Natural killer cell (primary cell): ENCODE measurements at regions not wholly inside any gene's neighbourhood (a gene's known extent, or its start where the extent isn't known, plus 50 kb on each side); places are given as distances from the start of the nearest gene placed in this dataset.
"Not testable (repeated sequence)": the region's sequence is repeated elsewhere in the genome, so short reads cannot be mapped to it uniquely, and the experiment has no call there.

Experiments
- ATAC-seq, 3 donors: fragments of 150-1000 bp in 2 of 3; fragments of 200-7000 bp in 1 of 3; cut with Tn5 transposase; 1 replicate in 1 of 3; 2 replicates in 2 of 3; pipeline ENCODE4 v1.10.0; 2021; ENCODE audit warnings: mild to moderate bottlenecking in 2 of 3, moderate library complexity in 2 of 3
- DNase-seq, 2 donors: peaks; one replicate each; pipeline versions ENCODE4 v3.0.0 to v3.0.0-alpha.2; 2013 to 2021; ENCODE audit warnings: mixed read lengths in 1 of 2
- H3K27ac ChIP-seq: one replicate; pipeline ENCODE4 v1.5.1; 2013; ENCODE audit warnings: mild to moderate bottlenecking, low read length
- H3K27me3 ChIP-seq: one replicate; pipeline ENCODE4 v1.6.1; 2013; ENCODE audit warnings: low read length; ENCODE audit not compliant: control insufficient read depth, insufficient read depth
- H3K36me3 ChIP-seq: one replicate; pipeline ENCODE4 v1.6.1; 2013; ENCODE audit warnings: low read length; ENCODE audit not compliant: control insufficient read depth, insufficient read depth
- H3K4me1 ChIP-seq: one replicate; pipeline ENCODE4 v1.6.1; 2013; ENCODE audit warnings: low read length; ENCODE audit not compliant: control insufficient read depth, insufficient read depth
- H3K4me3 ChIP-seq: one replicate; pipeline ENCODE4 v1.5.1; 2013; ENCODE audit warnings: low read length
- H3K9me3 ChIP-seq: one replicate; pipeline ENCODE4 v1.6.1; 2013; ENCODE audit warnings: low read length; ENCODE audit not compliant: control insufficient read depth, insufficient read depth
- H3K27ac Mint-ChIP-seq, 2 donors: one replicate each; pipeline ENCODE4 v1.8.0; 2022; ENCODE audit warnings: mild to moderate bottlenecking in 2 of 2, mixed read lengths in 2 of 2, moderate library complexity in 1 of 2
- H3K27me3 Mint-ChIP-seq, 2 donors: one replicate each; pipeline ENCODE4 v1.8.0; 2022; ENCODE audit warnings: low read depth in 2 of 2, mixed read lengths in 2 of 2
- H3K36me3 Mint-ChIP-seq: one replicate; pipeline ENCODE4 v1.8.0; 2022; ENCODE audit warnings: mixed read lengths
- H3K4me1 Mint-ChIP-seq, 2 donors: one replicate each; pipeline ENCODE4 v1.8.0; 2022; ENCODE audit warnings: mixed read lengths in 2 of 2
- H3K4me3 Mint-ChIP-seq: one replicate; pipeline ENCODE4 v1.8.0; 2022; ENCODE audit warnings: mild to moderate bottlenecking, moderate library complexity, mixed read lengths
- H3K9me3 Mint-ChIP-seq, 2 donors: one replicate each; pipeline ENCODE4 v1.8.0; 2022; ENCODE audit warnings: mixed read lengths in 2 of 2
- CTCF ChIP-seq: fragments of 200-600 bp; IDR thresholded peaks from one replicate; pipeline ENCODE4 v1.8.0; 2022; ENCODE audit warnings: antibody characterized with exemption
- WGBS: methylation state at CpG from one replicate; pipeline ENCODE4 v1.1.7; 2013; ENCODE audit warnings: missing lambda C conversion rate; ENCODE audit not compliant: insufficient coverage; 5-methylcytosine and 5-hydroxymethylcytosine counted together
- intact Hi-C: fragments of 100-400 bp; cut with micrococcal nuclease; formaldehyde crosslinking; loops from one replicate; pipeline ENCODE4 v1.14.2; 2022

DNA sequence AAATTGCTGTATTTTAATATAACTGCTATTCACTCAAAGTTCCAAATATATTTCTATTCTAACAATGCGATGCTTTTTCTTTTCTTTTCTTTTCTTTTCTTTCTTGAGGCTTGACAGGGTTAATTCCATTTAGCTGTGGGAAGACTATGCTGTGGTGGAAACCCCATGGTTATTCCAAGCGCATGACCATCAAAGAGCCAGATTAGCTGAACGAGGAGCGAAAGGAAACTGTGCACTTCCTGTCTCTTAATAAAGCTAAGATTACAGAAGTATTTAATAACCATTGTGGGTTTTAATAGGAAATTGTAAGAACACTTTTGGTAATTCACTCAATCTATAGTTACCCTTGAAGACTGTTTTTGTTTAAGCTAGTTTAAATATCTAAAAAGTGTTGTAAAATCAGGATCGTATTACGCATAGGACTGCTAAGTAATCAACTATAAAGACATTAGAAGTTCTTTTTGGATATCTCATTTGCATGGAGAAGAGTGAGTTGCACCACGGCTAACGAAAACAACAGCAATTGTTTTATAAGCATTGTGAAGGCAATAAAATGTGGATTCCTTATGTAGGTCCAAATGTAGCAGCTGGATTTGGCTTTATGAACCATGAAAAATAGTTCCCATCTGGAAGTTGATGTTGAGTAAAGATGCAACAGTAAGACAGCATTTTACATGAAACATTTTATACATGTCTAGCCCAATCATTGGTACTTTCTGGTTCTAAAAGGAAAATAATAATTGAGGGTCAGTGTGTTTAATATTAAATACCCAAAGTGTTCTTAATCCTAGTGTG lies 105.4 kb downstream of the ZIC1 start:
- Histone ChIP-seq H3K27ac (no peak overlapping the region), H3K27me3 (no peaks in the 10 kb centered on the region), H3K4me1 (no peaks in the 10 kb centered on the region), H3K4me3 (no peak overlapping the region), H3K9me3 (no peaks in the 10 kb centered on the region), H3K36me3 (no peaks in the 10 kb centered on the region)
- Mint-ChIP-seq H3K4me3 (no peak overlapping the region), H3K27ac (no peak overlapping the region), H3K36me3 (no peaks in the 10 kb centered on the region), H3K4me1 (no peaks in the 10 kb centered on the region), H3K27me3 (no peaks in the 10 kb centered on the region), H3K9me3 (peaks cover 5 to 7% of the 10 kb centered on the region in 2 donors)
- 61% methylated on average over 7 of the region's 8 CpGs for WGBS
- no peak for TF ChIP-seq CTCF
- intact Hi-C loops, result no loop called here
- DNase-seq (no peak), ATAC-seq (no peak)

- H3K4me3 ChIP-seq, result no peak overlapping the region
- H3K4me3 Mint-ChIP-seq, result no peak overlapping the region
- H3K27ac Mint-ChIP-seq, result no peak overlapping the region
- intact Hi-C loops, result no loop called here
- 67% methylated on average over 5 of the region's 6 CpGs for WGBS
- no peaks in the 10 kb centered on the region for H3K27me3 ChIP-seq
- DNase-seq (no peak), ATAC-seq (no peak)
- H3K4me1 ChIP-seq, result no peaks in the 10 kb centered on the region
- H3K9me3 ChIP-seq, result no peaks in the 10 kb centered on the region
- H3K9me3 Mint-ChIP-seq, result peaks cover 5 to 14% of the 10 kb centered on the region in 2 donors
- H3K36me3 Mint-ChIP-seq, result no peaks in the 10 kb centered on the region
- no peak for TF ChIP-seq CTCF
- no peaks in the 10 kb centered on the region for H3K36me3 ChIP-seq
- H3K27me3 Mint-ChIP-seq, result no peaks in the 10 kb centered on the region
- H3K27ac ChIP-seq, result no peak overlapping the region
- no peaks in the 10 kb centered on the region for H3K4me1 Mint-ChIP-seq
These were observed 109.3 kb downstream of the ZIC1 start for GRCh38 chr3:147518465-147518864.

DNA sequence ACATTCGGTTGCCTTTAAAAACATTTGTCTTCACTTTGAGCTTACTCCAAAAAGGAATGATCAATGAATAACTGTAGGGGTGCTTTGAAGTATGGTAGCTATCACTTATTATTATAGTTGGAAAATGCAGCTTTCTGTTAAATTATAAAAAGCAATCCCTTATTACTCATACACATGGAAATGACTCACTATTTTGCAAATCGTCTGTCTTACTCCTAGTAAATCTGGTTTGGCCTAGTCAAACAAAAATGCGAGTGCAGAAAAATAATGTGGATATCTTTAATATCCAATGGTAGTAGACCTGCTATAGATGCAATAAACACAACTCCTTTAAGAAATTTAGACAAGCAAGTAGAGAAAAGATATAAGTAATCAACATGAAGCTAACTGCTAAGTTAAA lies 112.5 kb downstream of the ZIC1 start:
- Histone ChIP-seq H3K27ac (no peak overlapping the region), H3K4me3 (no peak overlapping the region), H3K4me1 (no peaks in the 10 kb centered on the region), H3K36me3 (no peaks in the 10 kb centered on the region), H3K27me3 (no peaks in the 10 kb centered on the region), H3K9me3 (no peaks in the 10 kb centered on the region)
- WGBS, result no CpG with 5 or more reads among the region's 3 CpGs
- H3K36me3 Mint-ChIP-seq, result no peaks in the 10 kb centered on the region
- DNase-seq, result no peak
- no peak overlapping the region for H3K4me3 Mint-ChIP-seq
- H3K4me1 Mint-ChIP-seq, result no peaks in the 10 kb centered on the region
- no peak for TF ChIP-seq CTCF
- intact Hi-C loops, result no loop called here
- ATAC-seq, result no peak
- no peak overlapping the region for H3K27ac Mint-ChIP-seq
- H3K9me3 Mint-ChIP-seq, result peaks cover 11 to 21% of the 10 kb centered on the region in 2 donors
- H3K27me3 Mint-ChIP-seq, result no peaks in the 10 kb centered on the region

DNA sequence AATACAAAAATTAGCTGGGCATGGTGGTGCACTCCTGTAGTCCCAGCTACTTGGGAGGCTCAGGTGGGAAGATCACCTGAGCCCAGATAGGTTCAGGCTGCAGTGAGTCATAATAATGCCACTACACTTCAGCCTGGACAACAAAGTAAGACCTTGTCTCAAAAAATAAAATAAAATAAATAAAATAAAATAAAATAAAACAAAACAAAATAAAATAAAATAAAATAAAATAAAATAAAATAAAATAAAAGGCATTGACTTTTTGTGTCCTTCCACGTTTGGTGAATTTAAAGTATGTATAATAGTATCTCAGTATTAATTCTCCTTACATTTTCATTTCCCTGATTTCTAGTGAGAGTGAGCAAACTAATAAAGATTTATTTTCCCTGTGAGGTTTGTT lies 113.6 kb downstream of the ZIC1 start:
- WGBS, result no CpG with 5 or more reads among the region's 1 CpG
- H3K27me3 ChIP-seq, intact Hi-C loops, H3K27ac ChIP-seq, H3K36me3 ChIP-seq, H3K36me3 Mint-ChIP-seq, H3K4me1 Mint-ChIP-seq, DNase-seq, H3K9me3 ChIP-seq, ATAC-seq, H3K4me3 ChIP-seq, H3K4me1 ChIP-seq, H3K27ac Mint-ChIP-seq, H3K4me3 Mint-ChIP-seq, H3K27me3 Mint-ChIP-seq: not testable (repeated sequence)
- H3K9me3 Mint-ChIP-seq, result peaks cover 12 to 22% of the 10 kb centered on the region in 2 donors
